M059J (cell line): ENCODE measurements at regions not wholly inside any gene's neighbourhood (a gene's known extent, or its start where the extent isn't known, plus 50 kb on each side); places are given as distances from the start of the nearest gene placed in this dataset.

Experiments used
- DNase-seq: peaks from one replicate; pipeline ENCODE4 v3.0.0-alpha.2; 2012; ENCODE audit warnings: low read depth

DNA sequence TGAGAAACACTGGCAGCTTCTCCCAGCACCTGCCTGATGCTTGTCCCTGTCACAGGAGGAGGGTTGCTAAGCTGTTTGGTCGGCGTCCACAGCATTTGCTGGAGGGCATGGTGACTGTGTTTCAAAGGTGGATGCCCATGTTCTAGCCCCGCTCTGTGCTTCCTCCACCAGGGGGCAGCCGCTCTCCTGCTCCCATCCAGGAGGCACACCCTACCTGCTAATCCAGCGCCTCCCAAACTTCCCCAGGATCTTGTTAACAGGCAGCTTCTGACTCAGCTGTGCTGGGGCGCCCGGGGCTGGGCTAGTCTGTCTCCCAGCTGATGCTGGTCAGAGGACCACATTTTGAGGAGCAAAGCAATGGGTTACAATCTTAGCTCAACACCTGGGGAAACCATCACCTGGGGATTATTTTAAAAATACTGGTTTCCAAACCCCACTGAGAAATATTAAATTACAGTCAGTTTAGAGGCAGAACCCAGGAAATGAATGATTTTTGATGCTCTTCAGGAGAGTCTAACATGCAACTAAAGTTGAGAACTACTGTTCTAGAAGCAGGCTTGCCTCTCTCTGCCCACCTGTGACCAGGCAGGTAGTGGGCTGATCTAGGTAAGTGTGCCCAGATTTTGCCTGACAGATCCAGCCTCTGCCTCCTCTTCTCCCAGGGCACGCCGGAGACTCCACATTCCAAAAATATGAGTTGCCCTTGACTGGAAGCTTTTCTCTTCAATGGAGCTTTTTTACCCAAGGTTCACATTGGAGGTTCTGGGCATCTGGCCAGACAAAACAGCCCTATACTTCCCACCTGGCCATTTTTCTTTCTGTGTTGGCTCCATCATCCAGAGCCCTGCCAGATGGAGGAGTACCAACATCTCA is 92.7 kb upstream of the GPR26 start:
- peak; percentile 54 for DNase-seq

DNA sequence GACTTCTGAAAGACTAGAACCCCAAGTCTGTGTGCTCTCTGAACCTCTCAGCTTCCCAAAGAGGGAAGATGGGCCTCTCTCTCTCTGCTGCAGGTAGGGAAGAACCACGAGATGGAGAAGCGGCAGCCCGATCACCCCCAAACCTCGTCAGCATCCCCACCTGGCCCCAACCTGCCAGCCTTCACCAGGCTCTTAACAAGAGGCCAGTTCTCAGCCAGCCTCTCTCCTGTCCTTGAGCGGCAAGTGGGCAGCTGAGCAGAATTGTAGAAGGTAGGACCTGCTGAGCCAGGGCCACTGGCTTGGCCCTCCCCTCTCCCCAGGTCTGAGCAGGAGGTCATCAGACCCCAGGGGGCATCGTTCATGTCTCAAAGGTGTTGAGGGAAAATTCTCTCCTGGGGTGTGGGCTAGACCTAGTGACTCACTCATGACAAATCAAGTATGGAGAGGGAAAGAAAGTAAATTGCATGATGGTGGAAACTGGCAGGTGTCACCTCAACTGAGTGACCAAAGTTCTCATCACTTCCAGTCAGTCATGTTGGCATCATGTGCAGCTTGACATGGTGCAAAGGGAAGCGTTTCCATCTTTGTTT is 92.0 kb upstream of the GPR26 start:
- no peak for DNase-seq

DNA sequence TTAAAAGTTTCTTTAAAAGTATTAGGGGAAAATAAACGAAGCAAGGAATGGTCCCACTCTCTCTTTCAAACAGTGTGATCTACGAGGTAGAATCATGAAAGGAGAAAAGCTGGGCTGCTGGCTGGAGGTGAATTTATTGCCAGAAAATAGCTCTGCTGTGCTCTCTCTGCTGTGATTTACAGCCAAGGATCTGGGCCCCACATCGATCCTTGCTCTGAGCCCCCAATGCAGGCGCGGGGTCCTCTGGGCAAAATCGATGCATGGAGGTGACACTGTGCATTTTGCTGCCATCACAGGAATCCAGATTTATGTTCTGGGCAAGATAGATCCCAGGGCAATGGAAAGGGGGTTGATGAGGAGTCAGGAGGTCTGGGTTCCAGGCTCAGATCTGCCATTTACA is 91.0 kb upstream of the GPR26 start:
- no peak for DNase-seq

DNA sequence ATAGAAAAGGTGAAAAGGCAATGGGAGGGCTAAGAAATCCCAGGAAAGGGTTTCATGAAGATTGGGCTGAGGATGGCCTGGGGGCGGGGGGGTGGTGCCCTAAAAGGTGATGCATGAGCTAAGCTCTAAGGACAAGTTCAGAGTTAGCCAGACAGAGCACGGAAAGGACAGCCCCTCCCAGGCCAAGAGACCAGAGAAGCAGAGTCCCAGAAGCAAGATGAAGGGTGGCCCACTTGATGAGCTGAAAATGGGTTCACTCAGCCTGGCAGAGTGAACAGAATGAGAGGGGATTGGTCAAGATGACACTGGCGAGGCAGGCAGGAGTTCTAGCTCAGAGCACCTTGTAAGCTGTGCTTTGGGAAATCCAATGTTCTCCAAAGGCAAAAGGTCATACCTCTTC is 89.4 kb upstream of the GPR26 start:
- DNase-seq = no peak

GRCh38 chr10:123577921-123578461 is 88.2 kb upstream of the GPR26 start:
- DNase-seq = no peak

- DNase-seq = no peak
These were observed 87.4 kb upstream of the GPR26 start for GRCh38 chr10:123578721-123579120.

DNA sequence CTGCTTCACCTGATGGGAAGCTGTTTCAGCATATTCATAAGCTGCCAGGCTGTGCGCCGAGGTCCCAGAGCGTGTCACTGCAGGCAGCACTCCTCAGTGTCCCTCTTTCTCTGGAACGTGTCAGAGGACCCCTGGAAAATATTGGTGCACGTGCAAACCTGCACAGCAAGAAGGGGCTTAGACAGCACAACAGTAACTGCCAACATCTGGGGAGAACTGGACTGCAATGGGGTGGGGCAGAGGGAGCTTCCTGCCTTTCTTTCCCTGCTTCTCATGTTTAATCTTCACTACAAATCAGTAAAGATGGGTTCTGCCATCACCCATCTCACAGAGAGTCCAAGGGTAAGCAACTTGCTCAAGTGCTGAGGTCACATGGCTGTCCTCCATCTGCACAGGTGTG is 86.5 kb upstream of the GPR26 start:
- DNase-seq = no peak

GRCh38 chr10:123580426-123580825 is 85.7 kb upstream of the GPR26 start:
- DNase-seq = no peak

- no peak for DNase-seq
These were observed 84.5 kb upstream of the GPR26 start for GRCh38 chr10:123581656-123582055.

DNA sequence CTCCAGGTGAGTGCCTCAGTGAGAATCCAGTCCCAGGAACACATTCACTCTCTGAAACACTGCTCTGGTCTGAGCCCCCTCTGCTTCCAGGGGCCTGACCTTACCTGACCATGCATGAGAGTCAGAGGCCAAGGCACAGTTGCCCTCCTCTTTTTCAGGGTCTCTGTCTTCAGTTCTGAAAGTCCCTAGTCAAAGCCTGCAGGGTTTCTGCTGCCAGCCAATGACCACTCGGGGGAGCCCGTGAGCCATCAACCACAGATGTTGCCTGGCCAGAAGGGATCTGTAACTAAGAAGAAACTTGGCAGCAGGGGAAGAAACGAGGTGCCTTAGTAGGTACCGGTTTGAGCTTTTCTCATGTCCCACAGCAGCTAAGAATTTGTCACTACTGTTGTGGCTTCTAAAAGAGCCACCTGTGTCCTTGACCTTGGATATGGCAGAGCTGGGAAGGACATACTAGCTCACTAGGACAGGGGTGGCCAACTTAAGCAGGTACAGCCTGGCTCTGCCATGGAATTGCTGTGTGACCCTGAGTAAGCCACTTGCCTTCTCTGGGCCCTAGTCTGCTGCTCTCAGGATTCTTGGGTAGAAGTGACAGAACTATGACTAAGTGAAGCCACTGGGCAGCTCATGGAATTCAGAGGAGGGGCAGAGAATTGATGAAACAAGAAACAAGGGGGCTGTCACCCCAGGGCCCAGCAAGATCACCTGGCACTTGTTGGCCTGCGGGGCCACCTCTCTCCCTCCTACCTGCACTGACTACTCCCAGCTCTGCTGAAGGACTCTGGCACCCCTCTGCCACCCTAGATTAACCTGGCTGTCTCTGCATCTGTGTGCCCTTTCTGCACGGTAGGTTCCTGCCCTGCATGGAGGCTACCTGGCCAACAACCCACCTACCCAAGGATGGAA is 83.8 kb upstream of the GPR26 start:
- peak; percentile 60 for DNase-seq

DNA sequence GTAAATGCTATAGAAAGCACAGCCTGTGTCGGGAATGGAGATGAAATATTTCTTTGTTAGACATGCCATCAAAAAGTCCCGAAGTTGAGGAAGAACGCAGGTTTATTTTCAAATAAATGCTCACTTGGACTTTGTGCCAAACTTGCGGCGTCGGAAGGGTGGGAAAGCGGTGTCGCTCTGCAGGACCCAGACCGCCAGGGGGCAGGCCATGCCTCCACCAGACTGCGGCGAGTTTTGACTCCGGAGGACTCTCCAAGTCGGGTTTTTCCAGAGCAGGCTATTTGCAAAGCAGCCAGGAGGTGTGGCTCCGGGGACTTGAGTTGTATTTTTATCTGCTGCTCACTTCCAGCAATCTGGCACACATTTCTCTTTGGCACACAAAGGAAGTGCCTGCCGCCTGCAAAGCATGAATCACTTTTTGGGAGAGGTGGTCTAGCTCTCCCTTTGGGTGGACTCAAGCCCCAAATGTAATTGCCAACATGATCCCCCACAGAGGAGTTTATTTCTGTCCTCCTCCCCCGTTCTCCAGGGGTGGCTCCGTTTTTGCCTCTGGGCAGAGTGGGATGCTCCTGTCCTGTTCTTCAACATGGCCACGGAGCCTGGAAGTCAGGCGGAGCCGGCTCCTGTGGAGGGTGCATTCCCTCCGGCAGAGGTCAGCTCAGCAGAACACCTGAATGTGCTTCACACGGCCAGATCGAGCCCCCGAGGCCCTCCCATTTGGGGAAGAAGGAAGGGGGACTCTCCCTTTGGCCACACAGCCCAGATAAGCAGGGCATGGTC is 82.3 kb upstream of the GPR26 start:
- peak; percentile 64 for DNase-seq

DNA sequence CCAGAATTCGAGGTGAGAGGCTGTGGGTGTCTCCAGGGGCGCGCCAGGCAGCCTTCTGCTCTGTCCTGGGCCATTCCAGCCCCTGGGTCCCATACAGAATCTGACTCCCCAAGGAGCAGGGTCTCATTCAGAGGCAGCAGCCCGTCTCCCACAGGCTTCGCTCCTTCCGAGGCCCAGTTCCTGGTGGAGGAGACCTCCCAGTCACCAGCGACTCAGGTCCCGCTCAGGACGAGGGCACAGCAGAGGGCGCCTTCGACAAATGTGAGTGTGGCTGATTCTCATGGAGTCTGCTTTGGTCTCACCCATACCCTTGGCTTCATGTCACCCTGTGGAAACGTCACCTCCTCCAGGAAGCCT is 81.8 kb upstream of the GPR26 start:
- no peak for DNase-seq

GRCh38 chr10:123585477-123586445 is 80.4 kb upstream of the GPR26 start:
- DNase-seq = no peak

GRCh38 chr10:123587110-123587509 is 79.0 kb upstream of the GPR26 start:
- no peak for DNase-seq

DNA sequence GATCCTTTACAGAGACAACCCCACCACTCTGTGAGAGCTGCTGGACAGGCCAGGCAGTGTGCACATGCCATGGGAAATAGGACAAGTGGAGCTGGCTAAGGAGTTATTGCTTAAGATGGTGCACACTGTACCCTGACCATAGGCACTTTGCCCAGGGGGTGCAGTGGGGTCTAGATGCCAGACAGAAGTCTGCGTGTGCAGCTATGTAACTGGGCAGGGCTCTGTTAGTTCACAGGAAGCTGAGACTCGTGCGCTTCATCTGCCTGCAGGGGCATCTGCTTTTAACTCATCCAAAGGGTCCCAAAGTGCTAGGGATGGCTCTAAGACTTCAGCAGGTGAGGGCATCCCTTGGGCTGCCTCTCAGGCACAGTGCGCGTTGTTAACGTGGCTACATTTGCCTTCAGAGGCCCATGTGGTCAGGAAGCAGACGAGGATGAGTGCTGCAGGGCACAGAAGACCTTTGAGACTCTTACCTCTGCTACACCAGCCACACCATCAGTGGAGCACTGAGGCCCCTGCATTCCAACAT is 77.7 kb upstream of the GPR26 start:
- no peak for DNase-seq

DNA sequence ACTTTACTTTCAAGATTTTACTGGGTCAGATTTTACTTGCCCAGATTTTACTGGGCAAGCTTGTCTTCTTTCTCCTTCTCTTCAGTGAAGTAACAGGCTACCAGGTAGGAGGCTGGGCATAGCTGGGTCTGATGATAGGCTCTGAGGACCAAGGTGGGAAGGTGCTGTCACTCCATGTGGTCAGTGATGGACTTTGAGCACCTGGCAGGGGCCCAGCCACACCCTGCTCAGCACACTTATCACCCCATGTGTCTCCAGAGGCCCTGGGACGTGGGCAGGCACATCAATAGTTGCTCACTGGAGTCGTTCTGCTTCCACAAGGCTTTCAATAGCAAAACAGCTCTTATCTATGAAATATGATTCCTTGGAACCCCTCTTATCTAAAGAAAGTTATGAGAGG is 70.5 kb upstream of the GPR26 start:
- DNase-seq = no peak

DNA sequence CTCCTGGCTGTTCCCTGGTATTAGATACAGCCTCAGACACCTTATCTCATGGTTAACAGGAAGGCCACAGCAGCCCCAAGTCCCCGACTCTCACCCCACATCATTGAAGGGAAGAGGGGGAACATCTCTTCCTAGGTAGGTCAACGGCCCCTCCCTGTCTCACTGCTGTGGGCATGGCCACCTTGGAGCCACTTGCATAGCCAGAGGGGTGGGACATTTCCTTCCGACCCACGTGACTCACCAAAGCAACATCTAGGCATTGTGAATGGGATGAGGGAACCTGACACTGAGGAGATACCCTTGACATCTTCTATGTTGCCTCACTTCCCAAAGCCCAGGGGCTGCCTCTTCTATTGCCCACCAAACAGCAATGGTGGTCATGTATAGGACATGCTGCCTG is 68.5 kb upstream of the GPR26 start:
- no peak for DNase-seq

DNA sequence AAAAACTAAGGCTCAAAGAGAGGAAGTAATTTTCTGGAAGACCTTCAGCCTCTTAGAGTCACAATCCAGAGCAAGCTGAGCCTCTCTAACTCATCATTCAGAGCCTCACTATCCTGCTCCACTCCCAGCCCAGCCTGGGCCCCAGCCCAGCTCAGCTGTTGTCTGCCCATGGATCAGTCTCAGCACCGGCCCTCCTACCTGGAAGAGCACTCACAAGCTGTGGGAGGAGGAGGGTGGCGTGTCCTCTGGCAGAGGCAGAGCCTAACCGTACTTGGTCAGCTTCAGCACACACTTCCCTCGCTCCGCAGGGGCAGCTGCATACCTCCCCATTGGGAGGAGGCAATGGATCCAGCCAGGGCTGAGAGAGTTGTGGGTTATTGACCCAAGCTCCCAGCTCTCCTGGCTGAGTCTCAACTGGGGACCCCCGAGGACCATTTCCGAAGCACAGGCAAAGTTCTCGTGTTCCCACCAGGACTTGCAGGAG is 66.7 kb upstream of the GPR26 start:
- no peak for DNase-seq

GRCh38 chr10:123600177-123600576 is 66.0 kb upstream of the GPR26 start:
- no peak for DNase-seq

DNA sequence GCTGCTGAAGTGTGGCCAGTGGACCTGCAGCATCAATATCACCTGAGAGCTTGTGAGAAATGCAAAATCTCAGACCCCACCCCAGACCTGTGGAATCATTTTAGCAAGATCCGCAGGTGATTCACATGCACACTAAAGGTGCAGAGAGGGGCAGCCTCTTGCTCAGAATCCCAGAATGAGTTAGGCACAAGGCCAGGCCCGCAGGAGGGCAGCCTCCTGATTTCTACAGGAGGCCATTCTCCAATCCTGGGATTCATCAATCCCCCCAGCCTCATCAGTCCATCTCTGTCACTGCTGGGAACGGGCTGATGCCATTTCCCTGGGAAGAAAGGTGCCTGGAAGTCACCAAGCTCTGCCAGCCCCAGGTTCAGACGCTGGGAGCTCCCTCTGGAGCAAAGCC is 63.0 kb upstream of the GPR26 start:
- DNase-seq = no peak
